PC-3 (cell line): ENCODE measurements at regions not wholly inside any gene's neighbourhood (a gene's known extent, or its start where the extent isn't known, plus 50 kb on each side); places are given as distances from the start of the nearest gene placed in this dataset.

Experiments used
- CTCF ChIP-seq: fragments of 300-600 bp; sonication (generic); conservative IDR thresholded peaks from 2 replicates; pipeline ENCODE4 v1.5.1; 2017; ENCODE audit warnings: antibody characterized with exemption, low read depth, mild to moderate bottlenecking, low read length
- EZH2 ChIP-seq: fragments of 300-600 bp; sonication (generic); IDR thresholded peaks from one replicate; pipeline ENCODE4 v1.6.1; 2017; ENCODE audit warnings: antibody characterized with exemption, mild to moderate bottlenecking, low read length; ENCODE audit not compliant: unreplicated experiment
- EZH2phosphoT487 ChIP-seq: fragments of 300-600 bp; sonication (generic); IDR thresholded peaks from 2 replicates; pipeline ENCODE4 v1.6.1; 2018; ENCODE audit warnings: mild to moderate bottlenecking, antibody characterized with exemption, low read length, borderline replicate concordance

GRCh38 chr2:59018737-59019136 is 777.6 kb upstream of the FANCL start:
- TF ChIP-seq CTCF, result no peak
- TF ChIP-seq EZH2, result no peak
- no peak for TF ChIP-seq EZH2phosphoT487
